ENCODE measurements at regions not wholly inside any gene's neighbourhood (a gene's known extent, or its start where the extent isn't known, plus 50 kb on each side); places are given as distances from the start of the nearest gene placed in this dataset.

- no peak overlapping the region for H3K27ac ChIP-seq (ENCODE audit: low read length)
- in situ Hi-C loops (cut with HindIII; ENCODE audit: low pct_unique_long_range_greater_than_20kb, low sequenced_read_pairs): no loop called here
Observed at GRCh38 chr15:87478687-87479072, 777.9 kb downstream of the NTRK3 start.

GRCh38 chr15:87477737-87478686 is 778.5 kb downstream of the NTRK3 start:
- ChIA-PET POLR2A (no interaction called here), CTCF (no interaction called here)
- no peaks in the 10 kb centered on the region for H3K4me1 ChIP-seq (ENCODE audit: control insufficient read depth, insufficient read depth, low read length)
- no peaks in the 10 kb centered on the region for H3K27me3 ChIP-seq (ENCODE audit: control insufficient read depth, insufficient read depth, low read length)
- TF ChIP-seq POLR2AphosphoS5 (IDR thresholded peaks at IDR 0.05; ENCODE audit: low read depth, low read length) (no peak), SIN3A (IDR thresholded peaks at IDR 0.05; ENCODE audit: borderline replicate concordance, insufficient read depth, low read depth, low read length) (no peak), REST (IDR thresholded peaks at IDR 0.05; ENCODE audit: insufficient read depth in 1 of 2, low read depth in 2 of 2, low read length in 1 of 2) (no peak), CTCF (IDR thresholded peaks at IDR 0.05) (no peak), TCF7L2 (IDR thresholded peaks at IDR 0.05; ENCODE audit: low read depth, low read length) (no peak)
- H3K9me3 ChIP-seq (ENCODE audit: control insufficient read depth, insufficient read depth, low read depth, low read length): no peaks in the 10 kb centered on the region
- in situ Hi-C loops (cut with HindIII; ENCODE audit: low pct_unique_long_range_greater_than_20kb, low sequenced_read_pairs) (no loop called here), intact Hi-C loops (cut with micrococcal nuclease; ENCODE audit: unreplicated experiment) (no loop called here)
- no peak for ATAC-seq
- H3K4me3 ChIP-seq (ENCODE audit: low read depth in 2 of 2, low read length in 2 of 2): no peak overlapping the region
- DNase-seq (ENCODE audit: low read depth, low spot score): no peak
- BruUV-seq (replicated peaks): no TSS peak
- H3K36me3 ChIP-seq (ENCODE audit: control insufficient read depth, insufficient read depth, low read length): no peaks in the 10 kb centered on the region
- H3K27ac ChIP-seq (ENCODE audit: low read length): no peak overlapping the region

More at GRCh38 chr15:87478687-87479072, 777.9 kb downstream of the NTRK3 start:
- intact Hi-C loops (cut with micrococcal nuclease; ENCODE audit: unreplicated experiment): no loop called here
- DNase-seq (ENCODE audit: low read depth, low spot score): no peak
- H3K4me3 ChIP-seq (ENCODE audit: low read depth in 2 of 2, low read length in 2 of 2): no peak overlapping the region
- no TSS peak for BruUV-seq (replicated peaks)
- no peaks in the 10 kb centered on the region for H3K9me3 ChIP-seq (ENCODE audit: control insufficient read depth, insufficient read depth, low read depth, low read length)
- H3K36me3 ChIP-seq (ENCODE audit: control insufficient read depth, insufficient read depth, low read length): no peaks in the 10 kb centered on the region
- H3K27me3 ChIP-seq (ENCODE audit: control insufficient read depth, insufficient read depth, low read length): no peaks in the 10 kb centered on the region
- H3K4me1 ChIP-seq (ENCODE audit: control insufficient read depth, insufficient read depth, low read length): no peaks in the 10 kb centered on the region
- no peak for TF ChIP-seq TCF7L2 (IDR thresholded peaks at IDR 0.05; ENCODE audit: low read depth, low read length)
- no peak for TF ChIP-seq SIN3A (IDR thresholded peaks at IDR 0.05; ENCODE audit: borderline replicate concordance, insufficient read depth, low read depth, low read length)
- no peak for TF ChIP-seq REST (IDR thresholded peaks at IDR 0.05; ENCODE audit: insufficient read depth in 1 of 2, low read depth in 2 of 2, low read length in 1 of 2)
- no peak for TF ChIP-seq POLR2AphosphoS5 (IDR thresholded peaks at IDR 0.05; ENCODE audit: low read depth, low read length)
- TF ChIP-seq CTCF (IDR thresholded peaks at IDR 0.05): no peak
- CTCF ChIA-PET: no interaction called here
- POLR2A ChIA-PET: no interaction called here
- no peak for ATAC-seq
